Ectodermal cell (in vitro differentiated cells): ENCODE measurements at regions not wholly inside any gene's neighbourhood (a gene's known extent, or its start where the extent isn't known, plus 50 kb on each side); places are given as distances from the start of the nearest gene placed in this dataset.

ENCODE experiments used
- H3K27ac ChIP-seq: 2 replicates; pipeline ENCODE4 v1.7.0; 2013; ENCODE audit warnings: mild to moderate bottlenecking, low read depth, low read length; ENCODE audit not compliant: insufficient read depth, poor library complexity, severe bottlenecking
- H3K27me3 ChIP-seq: 2 replicates; pipeline ENCODE4 v1.7.0; 2013; ENCODE audit warnings: mild to moderate bottlenecking, low read length; ENCODE audit not compliant: insufficient read depth, control insufficient read depth, poor library complexity, severe bottlenecking
- H3K36me3 ChIP-seq: one replicate; pipeline ENCODE4 v1.7.0; 2013; ENCODE audit warnings: low read length; ENCODE audit not compliant: control insufficient read depth, insufficient read depth
- H3K4me1 ChIP-seq: one replicate; pipeline ENCODE4 v1.7.0; 2013; ENCODE audit warnings: low read length; ENCODE audit not compliant: control insufficient read depth, insufficient read depth
- H3K4me3 ChIP-seq: 2 replicates; pipeline ENCODE4 v1.7.0; 2013; ENCODE audit warnings: low read depth, low read length, control low read depth; ENCODE audit not compliant: insufficient read depth
- H3K9me3 ChIP-seq: 2 replicates; pipeline ENCODE4 v1.7.0; 2013; ENCODE audit warnings: mild to moderate bottlenecking, low read length, moderate library complexity; ENCODE audit not compliant: control insufficient read depth
- WGBS, 2 experiments: methylation state at CpG; one replicate each; pipeline ENCODE4 v1.1.7; 2013; ENCODE audit warnings: missing lambda C conversion rate in 2 of 2; 5-methylcytosine and 5-hydroxymethylcytosine counted together

GRCh38 chr12:128052331-128052730, 214.6 kb upstream of the TMEM132C start:
- Histone ChIP-seq H3K4me3 (no peak overlapping the region), H3K36me3 (no peaks in the 10 kb centered on the region), H3K27ac (no peak overlapping the region), H3K27me3 (no peaks in the 10 kb centered on the region), H3K9me3 (no peaks in the 10 kb centered on the region), H3K4me1 (peaks cover 9% of the 10 kb centered on the region)
- 91 to 93% methylated on average over 8 of the region's 8 CpGs for WGBS, 2 experiments

- H3K27me3 ChIP-seq = no peaks in the 10 kb centered on the region
- 90 to 93% methylated on average over 5 of the region's 5 CpGs for WGBS, 2 experiments
- no peak overlapping the region for H3K4me3 ChIP-seq
- H3K4me1 ChIP-seq = peaks cover 9% of the 10 kb centered on the region
- H3K9me3 ChIP-seq = no peaks in the 10 kb centered on the region
- no peak overlapping the region for H3K27ac ChIP-seq
- no peaks in the 10 kb centered on the region for H3K36me3 ChIP-seq
Measured at GRCh38 chr12:128052777-128053176, 214.2 kb upstream of the TMEM132C start.

- 50 to 55% methylated on average over 6 of the region's 6 CpGs for WGBS, 2 experiments
- H3K4me1 ChIP-seq = peaks cover 9% of the 10 kb centered on the region
Measured at GRCh38 chr12:128055567-128055966, 211.4 kb upstream of the TMEM132C start.

GRCh38 chr12:128056136-128056801, 210.7 kb upstream of the TMEM132C start:
- H3K36me3 ChIP-seq = no peaks in the 10 kb centered on the region
- 50 to 55% methylated on average over 10 of the region's 10 CpGs for WGBS, 2 experiments
- H3K9me3 ChIP-seq = no peaks in the 10 kb centered on the region
- H3K27ac ChIP-seq = no peak overlapping the region
- H3K4me3 ChIP-seq = no peak overlapping the region
- no peaks in the 10 kb centered on the region for H3K27me3 ChIP-seq
- H3K4me1 ChIP-seq = peaks cover 9% of the 10 kb centered on the region

More at GRCh38 chr12:128055567-128055966, 211.4 kb upstream of the TMEM132C start:
- Histone ChIP-seq H3K27me3 (no peaks in the 10 kb centered on the region), H3K36me3 (no peaks in the 10 kb centered on the region), H3K9me3 (no peaks in the 10 kb centered on the region), H3K4me3 (no peak overlapping the region), H3K27ac (no peak overlapping the region)

GRCh38 chr12:128057586-128057985, 209.4 kb upstream of the TMEM132C start:
- peaks cover 9% of the 10 kb centered on the region for H3K4me1 ChIP-seq
- H3K9me3 ChIP-seq = no peaks in the 10 kb centered on the region
- no peaks in the 10 kb centered on the region for H3K27me3 ChIP-seq
- H3K36me3 ChIP-seq = no peaks in the 10 kb centered on the region
- 92 to 95% methylated on average over 9 of the region's 9 CpGs for WGBS, 2 experiments
- H3K27ac ChIP-seq = no peak overlapping the region
- no peak overlapping the region for H3K4me3 ChIP-seq

GRCh38 chr12:128059621-128060370, 207.2 kb upstream of the TMEM132C start:
- Histone ChIP-seq H3K4me1 (peaks cover 9% of the 10 kb centered on the region), H3K4me3 (no peak overlapping the region), H3K9me3 (no peaks in the 10 kb centered on the region), H3K27me3 (no peaks in the 10 kb centered on the region), H3K27ac (no peak overlapping the region), H3K36me3 (no peaks in the 10 kb centered on the region)
- 93% methylated on average over 18 of the region's 18 CpGs for WGBS, 2 experiments

- no peaks in the 10 kb centered on the region for H3K9me3 ChIP-seq
- no peaks in the 10 kb centered on the region for H3K36me3 ChIP-seq
- no peaks in the 10 kb centered on the region for H3K27me3 ChIP-seq
- no peaks in the 10 kb centered on the region for H3K4me1 ChIP-seq
- no peak overlapping the region for H3K27ac ChIP-seq
- 94% methylated on average over 5 of the region's 5 CpGs for WGBS, 2 experiments
- H3K4me3 ChIP-seq = no peak overlapping the region
Measured at GRCh38 chr12:128068211-128068610, 198.8 kb upstream of the TMEM132C start.

- Histone ChIP-seq H3K27me3 (no peaks in the 10 kb centered on the region), H3K27ac (no peak overlapping the region), H3K4me3 (no peak overlapping the region), H3K36me3 (no peaks in the 10 kb centered on the region), H3K4me1 (no peaks in the 10 kb centered on the region), H3K9me3 (no peaks in the 10 kb centered on the region)
- 17 to 23% methylated on average over 9 to 10 of the region's 12 CpGs for WGBS, 2 experiments
Measured at GRCh38 chr12:128069359-128069997, 197.5 kb upstream of the TMEM132C start.

GRCh38 chr12:128073937-128074336, 193.0 kb upstream of the TMEM132C start:
- H3K36me3 ChIP-seq = peaks cover 4% of the 10 kb centered on the region
- no peaks in the 10 kb centered on the region for H3K4me1 ChIP-seq
- H3K27me3 ChIP-seq = no peaks in the 10 kb centered on the region
- no peak overlapping the region for H3K4me3 ChIP-seq
- no peaks in the 10 kb centered on the region for H3K9me3 ChIP-seq
- WGBS, 2 experiments = 93 to 94% methylated on average over 13 of the region's 13 CpGs
- H3K27ac ChIP-seq = no peak overlapping the region

GRCh38 chr12:128075332-128075731, 191.6 kb upstream of the TMEM132C start:
- H3K36me3 ChIP-seq = peaks cover 4% of the 10 kb centered on the region
- 95 to 97% methylated on average over 9 of the region's 9 CpGs for WGBS, 2 experiments

More at GRCh38 chr12:128075332-128075731, 191.6 kb upstream of the TMEM132C start:
- no peaks in the 10 kb centered on the region for H3K4me1 ChIP-seq
- no peak overlapping the region for H3K27ac ChIP-seq
- H3K9me3 ChIP-seq = no peaks in the 10 kb centered on the region
- no peak overlapping the region for H3K4me3 ChIP-seq
- no peaks in the 10 kb centered on the region for H3K27me3 ChIP-seq
